Upper lobe of left lung (tissue), 6 donors: ENCODE measurements at regions not wholly inside any gene's neighbourhood (a gene's known extent, or its start where the extent isn't known, plus 50 kb on each side); places are given as distances from the start of the nearest gene placed in this dataset.

ENCODE experiments used
- ATAC-seq, 2 donors: fragments of 200-7000 bp; cut with Tn5 transposase; one replicate each; pipeline ENCODE4 v1.9.1; 2022; ENCODE audit warnings: mild to moderate bottlenecking in 2 of 2, moderate library complexity in 2 of 2; ENCODE audit not compliant: low FRiP score in 2 of 2
- DNase-seq, 2 donors: peaks; one replicate each; pipeline ENCODE4 v3.0.0-alpha.2; 2019 to 2020
- H3K27ac ChIP-seq, 4 donors: fragments of 200-600 bp; sonication (generic); one replicate each; pipeline ENCODE4 v1.5.1; 2016 to 2019
- H3K27me3 ChIP-seq, 4 donors: fragments of 200-600 bp; sonication (generic); one replicate each; pipeline ENCODE4 v1.5.1; 2017 to 2019
- H3K36me3 ChIP-seq, 4 donors: fragments of 200-600 bp; sonication (generic); one replicate each; pipeline ENCODE4 v1.5.1; 2016 to 2019
- H3K4me1 ChIP-seq, 4 donors: fragments of 200-600 bp; sonication (generic); one replicate each; pipeline ENCODE4 v1.5.1; 2018 to 2019
- H3K4me3 ChIP-seq, 4 donors: fragments of 200-600 bp; sonication (generic); one replicate each; pipeline ENCODE4 v1.5.1; 2017 to 2019; ENCODE audit warnings: mild to moderate bottlenecking in 2 of 4, moderate library complexity in 1 of 4
- H3K9me3 ChIP-seq, 4 donors: fragments of 200-600 bp; sonication (generic); one replicate each; pipeline ENCODE4 v1.5.1; 2018 to 2019
- EP300 ChIP-seq, 4 donors: sonication (generic); formaldehyde crosslinking; IDR thresholded peaks; one replicate each; pipeline ENCODE4 v1.5.1; 2017; ENCODE audit warnings: antibody characterized with exemption in 4 of 4, control low read depth in 2 of 4
- POLR2A ChIP-seq, 4 donors: fragments of 450-650 bp; IDR thresholded peaks; one replicate each; pipeline ENCODE4 v1.5.1; 2016 to 2017; ENCODE audit warnings: antibody characterized with exemption in 4 of 4, mild to moderate bottlenecking in 2 of 4
- POLR2AphosphoS5 ChIP-seq, 2 donors: sonication (generic); formaldehyde crosslinking; IDR thresholded peaks; one replicate each; pipeline ENCODE4 v1.5.1; 2017; ENCODE audit warnings: antibody characterized with exemption in 2 of 2
- WGBS, 2 donors: methylation state at CpG; one replicate each; pipeline ENCODE4 v1.1.5; 2017 to 2018; 5-methylcytosine and 5-hydroxymethylcytosine counted together
- TF ChIP-seq, protein P1 (sequence below), 6 experiments: fragments of 450-650 bp in 4 of 6; fragments of 200-600 bp in 2 of 6; sonication (generic) in 2 of 6; IDR thresholded peaks; one replicate each; pipeline ENCODE4 v1.5.1; 2016 to 2019; ENCODE audit warnings: antibody characterized with exemption in 6 of 6
- donor health status: DM: no; HTN: no; CAD: no; lungs with moderate emphysema.
- donor health status: DM: no; HTN: yes; CAD: no; lungs with severe emphysema.

GRCh38 chr2:79393806-79394484, 118.9 kb upstream of the CTNNA2 start:
- Histone ChIP-seq H3K4me1 (no peaks in the 10 kb centered on the region), H3K36me3 (no peaks in the 10 kb centered on the region), H3K27me3 (no peaks in the 10 kb centered on the region), H3K4me3 (no peak overlapping the region), H3K9me3 (no peaks in the 10 kb centered on the region), H3K27ac (no peak overlapping the region)
- TF ChIP-seq POLR2AphosphoS5 (IDR thresholded peaks at IDR 0.05) (no peak), POLR2A (IDR thresholded peaks at IDR 0.05) (no peak), EP300 (IDR thresholded peaks at IDR 0.05) (no peak)
- TF ChIP-seq, protein P1, sequence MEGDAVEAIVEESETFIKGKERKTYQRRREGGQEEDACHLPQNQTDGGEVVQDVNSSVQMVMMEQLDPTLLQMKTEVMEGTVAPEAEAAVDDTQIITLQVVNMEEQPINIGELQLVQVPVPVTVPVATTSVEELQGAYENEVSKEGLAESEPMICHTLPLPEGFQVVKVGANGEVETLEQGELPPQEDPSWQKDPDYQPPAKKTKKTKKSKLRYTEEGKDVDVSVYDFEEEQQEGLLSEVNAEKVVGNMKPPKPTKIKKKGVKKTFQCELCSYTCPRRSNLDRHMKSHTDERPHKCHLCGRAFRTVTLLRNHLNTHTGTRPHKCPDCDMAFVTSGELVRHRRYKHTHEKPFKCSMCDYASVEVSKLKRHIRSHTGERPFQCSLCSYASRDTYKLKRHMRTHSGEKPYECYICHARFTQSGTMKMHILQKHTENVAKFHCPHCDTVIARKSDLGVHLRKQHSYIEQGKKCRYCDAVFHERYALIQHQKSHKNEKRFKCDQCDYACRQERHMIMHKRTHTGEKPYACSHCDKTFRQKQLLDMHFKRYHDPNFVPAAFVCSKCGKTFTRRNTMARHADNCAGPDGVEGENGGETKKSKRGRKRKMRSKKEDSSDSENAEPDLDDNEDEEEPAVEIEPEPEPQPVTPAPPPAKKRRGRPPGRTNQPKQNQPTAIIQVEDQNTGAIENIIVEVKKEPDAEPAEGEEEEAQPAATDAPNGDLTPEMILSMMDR (IDR thresholded peaks at IDR 0.05) = no peak
- no peak for DNase-seq
- no peak for ATAC-seq
- 26 to 30% methylated on average over 9 of the region's 9 CpGs for WGBS, 2 donors

DNA sequence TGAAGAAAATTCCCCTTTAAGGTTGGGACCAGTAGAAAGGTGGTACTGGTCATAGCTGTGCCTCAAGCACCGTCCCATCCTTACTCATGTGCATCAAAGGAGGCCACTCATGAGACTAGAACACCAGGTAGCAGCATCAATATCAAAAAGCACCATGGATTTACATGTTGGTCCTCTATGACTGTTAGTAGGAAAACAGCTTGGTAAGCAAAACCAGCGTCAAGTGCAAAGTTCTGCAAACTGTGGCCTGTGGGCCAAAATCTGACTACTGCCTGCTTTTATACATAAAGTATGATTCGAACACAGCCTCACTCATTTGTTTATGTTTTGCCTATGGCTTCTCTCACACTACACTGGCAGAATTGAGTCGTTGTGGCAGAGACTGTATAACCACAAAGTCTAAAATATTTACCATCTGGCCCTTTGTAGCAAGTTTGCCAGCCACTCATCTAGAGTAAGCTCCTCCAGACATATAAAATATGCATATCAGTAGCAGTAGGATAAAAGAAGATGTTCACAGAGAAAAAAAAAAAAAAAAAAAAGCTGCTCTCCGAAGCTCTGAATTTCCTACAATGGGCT, 119.7 kb upstream of the CTNNA2 start:
- Histone ChIP-seq H3K27ac (no peak overlapping the region), H3K36me3 (no peaks in the 10 kb centered on the region), H3K27me3 (no peaks in the 10 kb centered on the region), H3K4me1 (no peaks in the 10 kb centered on the region), H3K9me3 (no peaks in the 10 kb centered on the region), H3K4me3 (no peak overlapping the region)
- ATAC-seq (no peak), DNase-seq (no peak)
- no peak for TF ChIP-seq EP300 (IDR thresholded peaks at IDR 0.05)
- TF ChIP-seq POLR2A (IDR thresholded peaks at IDR 0.05) = no peak
- TF ChIP-seq, protein P1 (IDR thresholded peaks at IDR 0.05) = no peak
- TF ChIP-seq POLR2AphosphoS5 (IDR thresholded peaks at IDR 0.05) = no peak
- 46 to 51% methylated on average over 5 of the region's 5 CpGs for WGBS, 2 donors

DNA sequence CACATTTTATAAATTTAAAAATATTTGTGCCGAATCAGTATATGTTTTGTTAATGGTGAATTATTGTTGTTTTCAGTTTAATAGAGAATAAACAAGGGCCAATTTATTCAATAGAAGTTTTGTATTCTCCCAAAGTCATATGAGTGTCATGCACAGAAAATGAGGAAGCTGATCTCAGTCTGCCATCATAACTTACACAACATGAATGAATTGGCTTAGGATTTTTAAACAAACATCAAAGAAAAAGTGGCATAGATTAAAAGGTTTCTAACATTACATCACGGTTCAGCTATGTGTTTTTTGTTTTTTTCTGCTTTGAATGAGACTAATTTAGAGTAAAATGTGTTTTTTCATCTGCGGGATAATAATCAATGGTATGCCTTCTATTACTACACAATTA, 123.4 kb upstream of the CTNNA2 start:
- ATAC-seq (no peak), DNase-seq (no peak)
- no peaks in the 10 kb centered on the region for H3K4me1 ChIP-seq
- no peaks in the 10 kb centered on the region for H3K36me3 ChIP-seq
- TF ChIP-seq POLR2AphosphoS5 (IDR thresholded peaks at IDR 0.05) (no peak), EP300 (IDR thresholded peaks at IDR 0.05) (no peak), POLR2A (IDR thresholded peaks at IDR 0.05) (no peak)
- TF ChIP-seq, protein P1 (IDR thresholded peaks at IDR 0.05) = no peak
- H3K27ac ChIP-seq = no peak overlapping the region
- 45 to 52% methylated on average over 3 of the region's 3 CpGs for WGBS, 2 donors
- no peaks in the 10 kb centered on the region for H3K9me3 ChIP-seq
- no peak overlapping the region for H3K4me3 ChIP-seq
- H3K27me3 ChIP-seq = no peaks in the 10 kb centered on the region

GRCh38 chr2:79388024-79388423, 124.8 kb upstream of the CTNNA2 start:
- TF ChIP-seq POLR2A (IDR thresholded peaks at IDR 0.05) (no peak), EP300 (IDR thresholded peaks at IDR 0.05) (no peak), POLR2AphosphoS5 (IDR thresholded peaks at IDR 0.05) (no peak)
- TF ChIP-seq, protein P1 (IDR thresholded peaks at IDR 0.05) = no peak
- DNase-seq (no peak), ATAC-seq (no peak)
- Histone ChIP-seq H3K4me3 (no peak overlapping the region), H3K9me3 (no peaks in the 10 kb centered on the region), H3K27ac (no peak overlapping the region), H3K4me1 (no peaks in the 10 kb centered on the region), H3K36me3 (no peaks in the 10 kb centered on the region), H3K27me3 (no peaks in the 10 kb centered on the region)
- 69 to 74% methylated on average over 4 of the region's 4 CpGs for WGBS, 2 donors

DNA sequence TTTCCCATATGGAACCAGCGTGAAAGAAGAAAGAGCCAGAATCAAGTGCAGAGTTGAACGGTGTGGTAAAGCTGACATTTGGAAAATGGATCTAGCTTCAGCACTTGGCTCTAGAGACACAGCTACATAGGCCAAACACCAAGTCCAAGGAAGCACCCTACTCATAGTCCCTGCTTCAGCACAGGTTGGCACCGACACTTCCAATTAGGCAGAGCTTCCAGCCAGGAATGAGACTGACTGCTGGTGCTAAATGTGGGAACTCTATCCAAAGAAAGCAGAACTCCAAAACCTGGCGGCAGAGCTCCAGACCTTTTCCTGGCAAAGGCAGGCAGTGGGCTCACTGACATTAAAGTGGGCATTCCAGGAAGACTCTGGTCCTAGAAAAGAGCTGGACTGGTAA, 125.4 kb upstream of the CTNNA2 start:
- no peaks in the 10 kb centered on the region for H3K9me3 ChIP-seq
- no peak for ATAC-seq
- no peaks in the 10 kb centered on the region for H3K27me3 ChIP-seq
- no peak overlapping the region for H3K27ac ChIP-seq
- WGBS, 2 donors = 86 to 90% methylated on average over 4 of the region's 4 CpGs
- no peaks in the 10 kb centered on the region for H3K36me3 ChIP-seq
- DNase-seq = no peak
- H3K4me1 ChIP-seq = no peaks in the 10 kb centered on the region
- no peak overlapping the region for H3K4me3 ChIP-seq
- TF ChIP-seq POLR2AphosphoS5 (IDR thresholded peaks at IDR 0.05) = no peak
